B cell (primary cell): ENCODE measurements at regions not wholly inside any gene's neighbourhood (a gene's known extent, or its start where the extent isn't known, plus 50 kb on each side); places are given as distances from the start of the nearest gene placed in this dataset.
"Not testable (repeated sequence)": the region's sequence is repeated elsewhere in the genome, so short reads cannot be mapped to it uniquely, and the experiment has no call there.

Experiments used
- ATAC-seq: fragments of 200-7000 bp; cut with Tn5 transposase; one replicate; pipeline ENCODE4 v1.10.0; 2021; ENCODE audit warnings: low read depth, mild to moderate bottlenecking, moderate number of reproducible peaks, moderate library complexity
- CTCF ChIA-PET: fragments of 350-600 bp; sonication (Branson Sonifier 250); formaldehyde crosslinking; loops from one replicate; lab custom pipeline; 2021; ENCODE audit warnings: antibody characterized with exemption, inconsistent platforms; lab: Charles Lee
- POLR2A ChIA-PET: fragments of 350-600 bp; sonication (Branson Sonifier 250); formaldehyde crosslinking; loops from one replicate; lab custom pipeline; 2021; ENCODE audit warnings: antibody characterized with exemption; lab: Charles Lee
- DNase-seq: peaks from one replicate; pipeline ENCODE4 v3.0.0; 2013
- H2AFZ ChIP-seq: 2 replicates; pipeline ENCODE4 v1.6.1; 2012; ENCODE audit warnings: mild to moderate bottlenecking, low read depth, low read length; ENCODE audit not compliant: insufficient read depth, poor library complexity, severe bottlenecking
- H3K27ac ChIP-seq, 2 donors: 1 replicate in 1 of 2; 2 replicates in 1 of 2; pipeline ENCODE4 v1.5.1; 2012 to 2013; ENCODE audit warnings: low read length in 2 of 2, mild to moderate bottlenecking in 2 of 2, moderate library complexity in 1 of 2
- H3K27me3 ChIP-seq, 4 experiments: fragments of 200-600 bp in 1 of 4; sonication (generic) in 1 of 4; replicated peaks in 1 of 4; 1 replicate in 2 of 4; 2 replicates in 2 of 4; pipeline versions ENCODE4 v1.6.1 to v1.7.0; 2013 to 2016; ENCODE audit warnings: low read length in 3 of 4, mild to moderate bottlenecking in 2 of 4, mixed read lengths in 1 of 4, moderate library complexity in 1 of 4; ENCODE audit not compliant: insufficient read depth in 4 of 4, control insufficient read depth in 3 of 4; ENCODE audit errors: control extremely low read depth in 1 of 4
- H3K36me3 ChIP-seq, 2 experiments: replicated peaks in 1 of 2; 1 replicate in 1 of 2; 2 replicates in 1 of 2; pipeline versions ENCODE4 v1.6.1 to v1.7.1; 2013; ENCODE audit warnings: low read length in 1 of 2; ENCODE audit not compliant: insufficient read depth in 2 of 2, control insufficient read depth in 1 of 2; ENCODE audit errors: control extremely low read depth in 1 of 2, extremely low read depth in 1 of 2
- H3K4me1 ChIP-seq, 2 donors: fragments of 200-600 bp in 1 of 2; sonication (generic) in 1 of 2; 1 replicate in 1 of 2; 2 replicates in 1 of 2; pipeline versions ENCODE4 v1.5.1 to v1.6.1; 2013 to 2017; ENCODE audit warnings: low read length in 2 of 2; ENCODE audit not compliant: control insufficient read depth in 2 of 2, insufficient read depth in 2 of 2
- H3K4me2 ChIP-seq: replicated peaks from 2 replicates; pipeline ENCODE3; 2012; ENCODE audit warnings: mild to moderate bottlenecking, low read depth, low read length; ENCODE audit not compliant: poor library complexity, severe bottlenecking
- H3K4me3 ChIP-seq, 5 experiments: fragments of 200-600 bp in 1 of 5; sonication (generic) in 1 of 5; 1 replicate in 3 of 5; 2 replicates in 2 of 5; pipeline versions ENCODE4 v1.5.1 to v1.7.0; 2011 to 2016; ENCODE audit warnings: low read length in 4 of 5, mild to moderate bottlenecking in 4 of 5, low read depth in 2 of 5, control low read depth in 1 of 5, moderate library complexity in 1 of 5; ENCODE audit not compliant: insufficient read depth in 1 of 5; ENCODE audit errors: control extremely low read depth in 1 of 5, extremely low read depth in 1 of 5
- H3K79me2 ChIP-seq: fragments of 200-600 bp; sonication (generic); one replicate; pipeline ENCODE4 v1.6.0; 2016; ENCODE audit warnings: low read length; ENCODE audit not compliant: control insufficient read depth, insufficient read depth
- H3K9ac ChIP-seq: fragments of 200-600 bp; sonication (generic); 2 replicates; pipeline ENCODE4 v1.6.1; 2017; ENCODE audit warnings: mild to moderate bottlenecking, low read length, moderate library complexity
- H3K9me3 ChIP-seq, 3 donors: one replicate each; pipeline versions ENCODE4 v1.6.1 to v1.7.1; 2013; ENCODE audit warnings: low read length in 2 of 3; ENCODE audit not compliant: control insufficient read depth in 2 of 3, insufficient read depth in 1 of 3; ENCODE audit errors: control extremely low read depth in 1 of 3
- H4K20me1 ChIP-seq: 2 replicates; pipeline ENCODE4 v1.6.0; 2012; ENCODE audit warnings: mild to moderate bottlenecking, low read length; ENCODE audit not compliant: insufficient read depth, control insufficient read depth, poor library complexity, severe bottlenecking
- H3K27ac Mint-ChIP-seq: one replicate; pipeline ENCODE4 v1.8.0; 2021; ENCODE audit warnings: mixed read lengths
- H3K27me3 Mint-ChIP-seq: one replicate; pipeline ENCODE4 v1.8.0; 2021; ENCODE audit warnings: mixed read lengths
- H3K4me1 Mint-ChIP-seq: one replicate; pipeline ENCODE4 v1.8.0; 2021; ENCODE audit warnings: mixed read lengths
- H3K4me3 Mint-ChIP-seq: one replicate; pipeline ENCODE4 v1.8.0; 2021; ENCODE audit warnings: mixed read lengths
- H3K9me3 Mint-ChIP-seq: one replicate; pipeline ENCODE4 v1.8.0; 2022; ENCODE audit warnings: mixed read lengths; ENCODE audit not compliant: insufficient read depth
- CTCF ChIP-seq: fragments of 200-600 bp; IDR thresholded peaks from one replicate; pipeline ENCODE4 v1.8.0; 2022; ENCODE audit warnings: antibody characterized with exemption, mild to moderate bottlenecking
- EZH2 ChIP-seq: IDR thresholded peaks from 2 replicates; pipeline ENCODE4 v1.6.1; 2012; ENCODE audit warnings: borderline replicate concordance, low read depth, mild to moderate bottlenecking, moderate library complexity, low read length; ENCODE audit not compliant: insufficient read depth, poor library complexity, severe bottlenecking
- WGBS: methylation state at CpG from one replicate; pipeline ENCODE4 v1.1.5; 2013; ENCODE audit warnings: missing lambda C conversion rate; ENCODE audit not compliant: insufficient coverage; 5-methylcytosine and 5-hydroxymethylcytosine counted together
- intact Hi-C: fragments of 100-400 bp; cut with micrococcal nuclease; formaldehyde crosslinking; loops from one replicate; pipeline ENCODE4 v1.10.0; 2022

GRCh38 chr7:16369855-16370254, 51.5 kb downstream of the CRPPA start:
- no peak for TF ChIP-seq CTCF
- no peak for TF ChIP-seq EZH2
- ChIA-PET CTCF (no interaction called here), POLR2A (no interaction called here)
- no peak overlapping the region for H3K27ac Mint-ChIP-seq
- no peaks in the 10 kb centered on the region for H3K36me3 ChIP-seq
- no peaks in the 10 kb centered on the region for H3K9me3 Mint-ChIP-seq
- no peak overlapping the region for H3K4me3 ChIP-seq
- H3K4me1 Mint-ChIP-seq = no peaks in the 10 kb centered on the region
- no peak for ATAC-seq
- DNase-seq = no peak
- H3K27me3 Mint-ChIP-seq = no peaks in the 10 kb centered on the region
- H3K4me3 Mint-ChIP-seq = no peak overlapping the region
- no peaks in the 10 kb centered on the region for H3K9me3 ChIP-seq
- no peak overlapping the region for H2AFZ ChIP-seq
- H3K4me1 ChIP-seq = no peaks in the 10 kb centered on the region
- H3K9ac ChIP-seq = no peak overlapping the region
- H3K27me3 ChIP-seq = no peaks in the 10 kb centered on the region
- no peaks in the 10 kb centered on the region for H4K20me1 ChIP-seq
- intact Hi-C loops = no loop called here
- H3K79me2 ChIP-seq = no peaks in the 10 kb centered on the region
- H3K4me2 ChIP-seq = no peak overlapping the region
- no peak overlapping the region for H3K27ac ChIP-seq

- H3K27ac ChIP-seq, H2AFZ ChIP-seq, ATAC-seq, CTCF ChIA-PET, H3K27me3 ChIP-seq, H3K4me3 ChIP-seq, H3K9me3 ChIP-seq, H3K79me2 ChIP-seq, DNase-seq, H3K36me3 ChIP-seq, H3K9ac ChIP-seq, H3K4me3 Mint-ChIP-seq, H3K4me1 ChIP-seq, H4K20me1 ChIP-seq, intact Hi-C loops, H3K4me1 Mint-ChIP-seq, H3K27me3 Mint-ChIP-seq, H3K27ac Mint-ChIP-seq, POLR2A ChIA-PET, H3K9me3 Mint-ChIP-seq, H3K4me2 ChIP-seq: not testable (repeated sequence)
- no CpG with 5 or more reads among the region's 2 CpGs for WGBS
These were observed 52.0 kb downstream of the CRPPA start for GRCh38 chr7:16369309-16369708.
